Upper lobe of left lung (tissue), 4 donors: ENCODE measurements at regions not wholly inside any gene's neighbourhood (a gene's known extent, or its start where the extent isn't known, plus 50 kb on each side); places are given as distances from the start of the nearest gene placed in this dataset.

Experiments
- CTCF ChIP-seq, 6 experiments: fragments of 450-650 bp in 4 of 6; fragments of 200-600 bp in 2 of 6; sonication (generic) in 2 of 6; IDR thresholded peaks; one replicate each; pipeline ENCODE4 v1.5.1; 2016 to 2019; ENCODE audit warnings: antibody characterized with exemption in 6 of 6
- EP300 ChIP-seq, 4 donors: sonication (generic); formaldehyde crosslinking; IDR thresholded peaks; one replicate each; pipeline ENCODE4 v1.5.1; 2017; ENCODE audit warnings: antibody characterized with exemption in 4 of 4, control low read depth in 2 of 4
- POLR2A ChIP-seq, 4 donors: fragments of 450-650 bp; IDR thresholded peaks; one replicate each; pipeline ENCODE4 v1.5.1; 2016 to 2017; ENCODE audit warnings: antibody characterized with exemption in 4 of 4, mild to moderate bottlenecking in 2 of 4

GRCh38 chr9:87327575-87328125 is 170.0 kb upstream of the DAPK1 start:
- no peak for TF ChIP-seq CTCF (IDR thresholded peaks at IDR 0.05)
- TF ChIP-seq EP300 (IDR thresholded peaks at IDR 0.05), result no peak
- TF ChIP-seq POLR2A (IDR thresholded peaks at IDR 0.05), result no peak
